ENCODE measurements at regions not wholly inside any gene's neighbourhood (a gene's known extent, or its start where the extent isn't known, plus 50 kb on each side); places are given as distances from the start of the nearest gene placed in this dataset.

GRCh38 chr6:8536122-8536521, 100.8 kb upstream of the SLC35B3 start:
- Histone ChIP-seq H3K4me1 (ENCODE audit: low read depth) (no peaks in the 10 kb centered on the region), H3K9me3 (peaks cover 5% of the 10 kb centered on the region), H3K4me3 (no peak overlapping the region), H3K36me3 (ENCODE audit: low read depth) (no peaks in the 10 kb centered on the region)
- DNase-seq (no peak), ATAC-seq (no peak)
- TF ChIP-seq CTCF (IDR thresholded peaks at IDR 0.05): no peak
- intact Hi-C loops (cut with DNase I, micrococcal nuclease): no loop called here

- Histone ChIP-seq H3K4me3 (no peak overlapping the region), H3K36me3 (ENCODE audit: low read depth) (no peaks in the 10 kb centered on the region), H3K9me3 (peaks cover 4% of the 10 kb centered on the region), H3K4me1 (ENCODE audit: low read depth) (no peaks in the 10 kb centered on the region)
- intact Hi-C loops (cut with DNase I, micrococcal nuclease): no loop called here
- ATAC-seq: no peak
- DNase-seq: no peak
- no peak for TF ChIP-seq CTCF (IDR thresholded peaks at IDR 0.05)
These were observed 100.2 kb upstream of the SLC35B3 start for GRCh38 chr6:8535519-8535918.

- no peaks in the 10 kb centered on the region for H3K36me3 ChIP-seq (ENCODE audit: low read depth)
- TF ChIP-seq CTCF (IDR thresholded peaks at IDR 0.05): no peak
- H3K9me3 ChIP-seq: no peaks in the 10 kb centered on the region
- no peak for ATAC-seq
- DNase-seq: no peak
- H3K4me3 ChIP-seq: no peak overlapping the region
- H3K4me1 ChIP-seq (ENCODE audit: low read depth): peaks cover 5% of the 10 kb centered on the region
- intact Hi-C loops (cut with DNase I, micrococcal nuclease): no loop called here
These were observed 95.6 kb upstream of the SLC35B3 start for GRCh38 chr6:8530785-8531435.

GRCh38 chr6:8529250-8529649, 93.9 kb upstream of the SLC35B3 start:
- intact Hi-C loops (cut with DNase I, micrococcal nuclease): no loop called here
- Histone ChIP-seq H3K9me3 (no peaks in the 10 kb centered on the region), H3K4me3 (no peak overlapping the region), H3K4me1 (ENCODE audit: low read depth) (peaks cover 5% of the 10 kb centered on the region), H3K36me3 (ENCODE audit: low read depth) (no peaks in the 10 kb centered on the region)
- TF ChIP-seq CTCF (IDR thresholded peaks at IDR 0.05): no peak
- ATAC-seq (peak; percentile 58), DNase-seq (no peak)

- no peak for DNase-seq
- no peak for TF ChIP-seq CTCF (IDR thresholded peaks at IDR 0.05)
- Histone ChIP-seq H3K4me1 (ENCODE audit: low read depth) (peaks cover 5% of the 10 kb centered on the region), H3K4me3 (no peak overlapping the region), H3K9me3 (no peaks in the 10 kb centered on the region), H3K36me3 (ENCODE audit: low read depth) (no peaks in the 10 kb centered on the region)
- ATAC-seq: no peak
- intact Hi-C loops (cut with DNase I, micrococcal nuclease): no loop called here
These were observed 92.5 kb upstream of the SLC35B3 start for GRCh38 chr6:8527818-8528217.

GRCh38 chr6:8526624-8527023, 91.3 kb upstream of the SLC35B3 start:
- DNase-seq: no peak
- Histone ChIP-seq H3K4me1 (ENCODE audit: low read depth) (peaks cover 5% of the 10 kb centered on the region), H3K36me3 (ENCODE audit: low read depth) (no peaks in the 10 kb centered on the region), H3K4me3 (no peak overlapping the region), H3K9me3 (no peaks in the 10 kb centered on the region)
- intact Hi-C loops (cut with DNase I, micrococcal nuclease): no loop called here
- no peak for TF ChIP-seq CTCF (IDR thresholded peaks at IDR 0.05)
- no peak for ATAC-seq
